GM12873 (cell line): ENCODE measurements at regions not wholly inside any gene's neighbourhood (a gene's known extent, or its start where the extent isn't known, plus 50 kb on each side); places are given as distances from the start of the nearest gene placed in this dataset.

Experiments used
- CTCF ChIP-seq: IDR thresholded peaks from 2 replicates; pipeline ENCODE4 v1.5.1; 2012; ENCODE audit warnings: low read depth, mild to moderate bottlenecking, moderate library complexity, low read length, control low read depth; ENCODE audit not compliant: insufficient read depth; ENCODE audit errors: missing control alignments

- no peak for TF ChIP-seq CTCF
Observed at GRCh38 chr4:65023883-65024670, 614.8 kb upstream of the TECRL start.

GRCh38 chr4:65023081-65023480, 613.8 kb upstream of the TECRL start:
- no peak for TF ChIP-seq CTCF

- TF ChIP-seq CTCF = no peak
Observed at GRCh38 chr4:65021737-65022136, 612.5 kb upstream of the TECRL start.

- no peak for TF ChIP-seq CTCF
Observed at GRCh38 chr4:65021149-65021548, 611.9 kb upstream of the TECRL start.

GRCh38 chr4:65019775-65020174, 610.5 kb upstream of the TECRL start:
- no peak for TF ChIP-seq CTCF

- TF ChIP-seq CTCF = no peak
Observed at GRCh38 chr4:65018313-65018712, 609.1 kb upstream of the TECRL start.

GRCh38 chr4:65014078-65014477, 604.8 kb upstream of the TECRL start:
- TF ChIP-seq CTCF = no peak
